HepG2 (cell line): ENCODE measurements at regions not wholly inside any gene's neighbourhood (a gene's known extent, or its start where the extent isn't known, plus 50 kb on each side); places are given as distances from the start of the nearest gene placed in this dataset.

ENCODE experiments used
- ATAC-seq: fragments of 200-7000 bp; cut with Tn5 transposase; 3 replicates; pipeline ENCODE4 v1.9.1; 2020; ENCODE audit warnings: mild to moderate bottlenecking, moderate library complexity
- BruUV-seq: library from RNA; stranded (reverse); fragments of 400-500 nt; replicated peaks from 2 replicates; lab custom pipeline; 2021; lab: Mats Ljungman, UMichigan
- CTCF ChIA-PET: fragments of 300-600 bp; formaldehyde crosslinking; extraction: SDS; loops from one replicate; lab custom pipeline; 2021; ENCODE audit warnings: low total read pairs, inconsistent platforms, low intra/inter-chr PET ratio; lab: Yijun Ruan, JAX
- POLR2A ChIA-PET: fragments of 350-600 bp; sonication (Branson Sonifier 250); formaldehyde crosslinking; loops from one replicate; lab custom pipeline; 2020; ENCODE audit warnings: antibody characterized with exemption, inconsistent platforms; lab: Yijun Ruan, JAX
- DNase-seq: peaks from one replicate; pipeline ENCODE4 v3.0.0-alpha.2; 2015; ENCODE audit warnings: low spot score
- FAIRE-seq: peaks from 3 replicates; lab custom pipeline; 2011; peaks lifted over from hg19 to GRCh38; lab: Jason Lieb, UNC
- H2AFZ ChIP-seq: one replicate; pipeline ENCODE4 v1.6.1; 2011; ENCODE audit warnings: low read length, inconsistent platforms
- H3K27ac ChIP-seq: fragments of 300-600 bp; 3 replicates; pipeline ENCODE4 v1.8.0; 2011; ENCODE audit warnings: mixed run types, mild to moderate bottlenecking, mixed read lengths, low read length, inconsistent platforms; ENCODE audit not compliant: insufficient read depth; ENCODE audit errors: extremely low read length
- H3K27me3 ChIP-seq, 2 experiments: fragments of 200-600 bp in 1 of 2; 2 replicates in 1 of 2; 3 replicates in 1 of 2; pipeline versions ENCODE4 v1.6.0 to v1.8.0; 2011; ENCODE audit warnings: low read length in 2 of 2, mild to moderate bottlenecking in 2 of 2, moderate library complexity in 2 of 2, inconsistent platforms in 1 of 2; ENCODE audit not compliant: insufficient read depth in 2 of 2, control insufficient read depth in 1 of 2
- H3K36me3 ChIP-seq, 2 experiments: fragments of 200-600 bp in 1 of 2; replicated peaks in 1 of 2; 2 replicates in 1 of 2; 3 replicates in 1 of 2; pipeline versions ENCODE4 v1.5.1 to v1.8.0; 2011; ENCODE audit warnings: low read length in 2 of 2, inconsistent platforms in 1 of 2; ENCODE audit not compliant: insufficient read depth in 2 of 2, control insufficient read depth in 1 of 2
- H3K4me1 ChIP-seq: 2 replicates; pipeline ENCODE4 v1.5.1; 2012; ENCODE audit warnings: low read length, inconsistent platforms; ENCODE audit not compliant: insufficient read depth
- H3K4me2 ChIP-seq: 2 replicates; pipeline ENCODE4 v1.6.0; 2011; ENCODE audit warnings: low read depth, low read length, inconsistent platforms
- H3K4me3 ChIP-seq, 3 experiments: fragments of 200-600 bp in 1 of 3; sonication (generic), shearing (Covaris generic) in 1 of 3; replicated peaks in 1 of 3; 2 replicates each; pipeline ENCODE4 v1.5.1; 2011 to 2016; ENCODE audit warnings: low read length in 3 of 3, inconsistent platforms in 2 of 3, low read depth in 2 of 3, mild to moderate bottlenecking in 2 of 3, control low read depth in 1 of 3, mixed read lengths in 1 of 3; ENCODE audit not compliant: insufficient read depth in 1 of 3
- H3K79me2 ChIP-seq: one replicate; pipeline ENCODE4 v1.6.1; 2011; ENCODE audit warnings: low read length, inconsistent platforms; ENCODE audit not compliant: insufficient read depth
- H3K9ac ChIP-seq: 2 replicates; pipeline ENCODE4 v1.6.0; 2011; ENCODE audit warnings: mild to moderate bottlenecking, low read depth, low read length, inconsistent platforms; ENCODE audit not compliant: insufficient read depth
- H3K9me3 ChIP-seq: 2 replicates; pipeline ENCODE4 v1.5.1; 2012; ENCODE audit warnings: mild to moderate bottlenecking, low read length
- H4K20me1 ChIP-seq: 2 replicates; pipeline ENCODE4 v1.6.0; 2011; ENCODE audit warnings: inconsistent platforms, mild to moderate bottlenecking, low read length, moderate library complexity; ENCODE audit not compliant: insufficient read depth
- MAF1 ChIP-seq: sonication (generic); formaldehyde crosslinking; IDR thresholded peaks from 2 replicates; pipeline ENCODE4 v1.5.0; 2020; ENCODE audit warnings: missing genetic modification reagents, borderline replicate concordance
- NCOR1 ChIP-seq: fragments of 200-600 bp; sonication (generic); IDR thresholded peaks from 2 replicates; pipeline ENCODE4 v1.7.0; 2017; ENCODE audit warnings: antibody characterized with exemption, low read length, borderline replicate concordance
- SP140L ChIP-seq: sonication (generic); formaldehyde crosslinking; IDR thresholded peaks from 2 replicates; pipeline ENCODE4 v1.4.0; 2020; ENCODE audit warnings: missing genetic modification reagents, borderline replicate concordance
- ZBTB34 ChIP-seq: sonication (generic); formaldehyde crosslinking; IDR thresholded peaks from 2 replicates; pipeline ENCODE4 v1.8.0; 2022; ENCODE audit warnings: mild to moderate bottlenecking, missing genetic modification reagents
- WGBS: methylation state at CpG from one replicate; pipeline ENCODE4 v1.1.6; 2017; ENCODE audit warnings: low lambda C conversion rate; 5-methylcytosine and 5-hydroxymethylcytosine counted together
- in situ Hi-C: cut with HindIII; loops from 2 replicates; pipeline ENCODE4 v1.10.0; 2017; ENCODE audit warnings: low pct_unique_long_range_greater_than_20kb; ENCODE audit not compliant: extremely low pct_ligation_motif_present
- intact Hi-C: fragments of 100-400 bp; cut with micrococcal nuclease; formaldehyde crosslinking; loops from one replicate; pipeline ENCODE4 v1.10.0; 2022; ENCODE audit not compliant: unreplicated experiment

- no peak for TF ChIP-seq MAF1 (CRISPR knock-in tag)
- TF ChIP-seq, all 625 proteins: peak for 0
- ATAC-seq (no peak), FAIRE-seq (no peak), DNase-seq (no peak)
- in situ Hi-C loops = no loop called here
- Histone ChIP-seq H3K79me2 (no peaks in the 10 kb centered on the region), H4K20me1 (no peaks in the 10 kb centered on the region), H3K27me3 (no peaks in the 10 kb centered on the region; a peak in 1 of 5 replicates), H3K4me3 (no peak overlapping the region), H3K27ac (no peak overlapping the region), H3K4me1 (no peaks in the 10 kb centered on the region), H3K4me2 (no peak overlapping the region), H2AFZ (no peak overlapping the region), H3K9me3 (no peaks in the 10 kb centered on the region), H3K36me3 (no peaks in the 10 kb centered on the region), H3K9ac (no peak overlapping the region)
- ChIA-PET CTCF (no interaction called here), POLR2A (no interaction called here)
- WGBS = 36% methylated on average over 10 of the region's 10 CpGs
- no TSS peak for BruUV-seq
- intact Hi-C loops = no loop called here
These were observed 115.0 kb upstream of the IGF1 start for GRCh38 chr12:102595315-102595714.

- no peak for FAIRE-seq
- DNase-seq = no peak
- WGBS = 21% methylated on average over 4 of the region's 4 CpGs
- intact Hi-C loops (no loop called here), in situ Hi-C loops (no loop called here)
- CTCF ChIA-PET = no interaction called here
- no peaks in the 10 kb centered on the region for H3K9me3 ChIP-seq
- no peak for ATAC-seq
- H4K20me1 ChIP-seq = no peaks in the 10 kb centered on the region
- no TSS peak for BruUV-seq
- H3K27ac ChIP-seq = no peak overlapping the region
- no peaks in the 10 kb centered on the region for H3K36me3 ChIP-seq
- H3K27me3 ChIP-seq = no peaks in the 10 kb centered on the region
- no peaks in the 10 kb centered on the region for H3K79me2 ChIP-seq
- no peak overlapping the region for H3K4me3 ChIP-seq
- no peak overlapping the region for H2AFZ ChIP-seq
- TF ChIP-seq NCOR1 (no peak), ZBTB34 (CRISPR knock-in tag) (no peak), SP140L (CRISPR knock-in tag) (no peak)
- no peak overlapping the region for H3K4me2 ChIP-seq
- POLR2A ChIA-PET = no interaction called here
- no peaks in the 10 kb centered on the region for H3K4me1 ChIP-seq
- no peak overlapping the region for H3K9ac ChIP-seq
These were observed 112.8 kb upstream of the IGF1 start for GRCh38 chr12:102593134-102593533.
